ENCODE measurements at regions not wholly inside any gene's neighbourhood (a gene's known extent, or its start where the extent isn't known, plus 50 kb on each side); places are given as distances from the start of the nearest gene placed in this dataset.
"Not testable (repeated sequence)": the region's sequence is repeated elsewhere in the genome, so short reads cannot be mapped to it uniquely, and the experiment has no call there.

DNA sequence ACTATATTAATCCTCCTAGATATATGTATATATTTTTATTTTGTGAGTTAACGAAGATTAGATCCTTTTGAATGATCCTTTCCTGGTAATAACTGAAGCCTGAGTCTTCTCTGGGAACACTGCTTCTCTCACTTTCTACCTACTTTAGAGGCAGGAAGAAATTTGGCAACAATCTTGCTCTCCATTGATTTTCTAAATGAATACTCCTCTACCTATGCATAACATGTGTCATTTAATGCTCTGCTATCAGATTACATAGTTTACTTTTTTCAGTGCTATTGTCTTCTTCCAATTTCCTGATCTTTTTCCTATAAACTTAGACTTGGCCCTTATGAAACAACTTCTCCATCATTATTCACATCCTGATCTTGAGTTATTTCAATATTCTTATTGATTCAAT lies 60.4 kb upstream of the PDHA2 start:
- Histone ChIP-seq H3K9me3 (ENCODE audit: control insufficient read depth, low read length) (no peaks in the 10 kb centered on the region), H3K36me3 (ENCODE audit: control insufficient read depth, insufficient read depth, low read length, severe bottlenecking) (no peaks in the 10 kb centered on the region), H3K27me3 (replicated peaks; ENCODE audit: control insufficient read depth, insufficient read depth, low read length) (no peaks in the 10 kb centered on the region), H3K4me3 (ENCODE audit: low read length) (no peak overlapping the region), H3K9ac (ENCODE audit: low read length) (no peak overlapping the region), H3K4me1 (ENCODE audit: control insufficient read depth, insufficient read depth, low read length) (no peaks in the 10 kb centered on the region)
- DNase-seq (ENCODE audit: low read depth): no peak

DNA sequence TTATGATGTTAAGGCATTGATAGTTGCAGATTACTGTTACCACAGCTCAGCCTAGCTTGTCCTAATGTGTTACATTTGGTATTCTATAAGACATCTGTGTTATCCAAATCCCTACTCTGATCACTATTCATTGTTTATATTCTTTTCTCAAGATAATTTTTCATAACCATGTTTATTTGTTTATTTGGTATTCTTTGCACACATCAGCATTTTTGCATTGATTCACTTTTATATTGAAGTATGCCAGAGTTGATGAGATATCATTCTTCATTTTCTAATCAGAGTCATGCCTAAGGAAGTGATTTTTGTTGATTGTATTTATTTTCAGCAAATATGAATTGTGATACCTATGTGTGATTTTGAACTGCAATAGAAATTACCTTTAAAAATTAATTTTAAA lies 61.2 kb upstream of the PDHA2 start:
- no peaks in the 10 kb centered on the region for H3K36me3 ChIP-seq (ENCODE audit: control insufficient read depth, insufficient read depth, low read length, severe bottlenecking)
- no peak for DNase-seq (ENCODE audit: low read depth)

DNA sequence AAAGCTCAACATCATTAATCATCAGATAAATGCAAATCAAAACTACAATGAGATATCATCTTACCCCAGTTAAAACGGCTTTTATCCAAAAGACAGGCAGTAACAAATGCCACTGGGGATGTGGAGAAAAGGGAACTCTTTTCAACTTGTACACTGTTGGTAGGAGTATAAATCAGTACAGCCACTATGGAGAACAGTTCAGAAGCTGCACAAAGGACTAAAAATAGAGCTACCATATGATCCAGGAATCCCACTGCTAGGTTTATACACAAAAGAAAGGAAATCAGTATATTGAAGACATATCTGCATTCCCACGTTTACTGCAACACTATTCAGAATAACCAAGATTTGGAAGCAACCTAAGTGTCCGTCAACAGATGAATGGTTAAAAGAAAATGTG lies 69.3 kb upstream of the PDHA2 start:
- not testable (repeated sequence) for H3K9me3 ChIP-seq (ENCODE audit: control insufficient read depth, low read length); H3K36me3 ChIP-seq (ENCODE audit: control insufficient read depth, insufficient read depth, low read length, severe bottlenecking); H3K9ac ChIP-seq (ENCODE audit: low read length); H3K27me3 ChIP-seq (replicated peaks; ENCODE audit: control insufficient read depth, insufficient read depth, low read length); H3K4me3 ChIP-seq (ENCODE audit: low read length); H3K4me1 ChIP-seq (ENCODE audit: control insufficient read depth, insufficient read depth, low read length); DNase-seq (ENCODE audit: low read depth)

More for the DNA sequence above, 61.2 kb upstream of the PDHA2 start:
- H3K4me3 ChIP-seq (ENCODE audit: low read length): no peak overlapping the region
- H3K27me3 ChIP-seq (replicated peaks; ENCODE audit: control insufficient read depth, insufficient read depth, low read length): no peaks in the 10 kb centered on the region
- no peaks in the 10 kb centered on the region for H3K9me3 ChIP-seq (ENCODE audit: control insufficient read depth, low read length)
- no peaks in the 10 kb centered on the region for H3K4me1 ChIP-seq (ENCODE audit: control insufficient read depth, insufficient read depth, low read length)
- no peak overlapping the region for H3K9ac ChIP-seq (ENCODE audit: low read length)

DNA sequence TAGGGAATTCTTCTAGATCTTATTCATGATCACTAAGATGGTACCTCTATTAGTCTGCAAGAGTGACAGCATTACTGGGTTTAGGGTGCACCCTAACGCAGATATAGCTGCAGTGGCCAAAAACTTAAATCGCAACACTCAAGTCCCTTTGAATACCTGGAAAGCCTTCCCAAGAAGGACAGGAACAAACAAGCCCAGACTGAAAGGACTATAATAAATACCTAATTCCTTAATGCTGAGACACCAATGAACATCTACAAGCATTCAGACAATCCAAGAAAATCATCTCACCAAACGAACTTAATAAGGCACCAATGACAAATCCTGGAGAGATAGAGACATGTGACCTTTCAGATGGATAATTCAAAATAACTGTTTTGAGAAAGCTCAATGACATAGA lies 74.9 kb upstream of the PDHA2 start:
- no peaks in the 10 kb centered on the region for H3K27me3 ChIP-seq (replicated peaks; ENCODE audit: control insufficient read depth, insufficient read depth, low read length)
- no peak overlapping the region for H3K9ac ChIP-seq (ENCODE audit: low read length)
- H3K4me1 ChIP-seq (ENCODE audit: control insufficient read depth, insufficient read depth, low read length): no peaks in the 10 kb centered on the region
- H3K36me3 ChIP-seq (ENCODE audit: control insufficient read depth, insufficient read depth, low read length, severe bottlenecking): no peaks in the 10 kb centered on the region
- no peak overlapping the region for H3K4me3 ChIP-seq (ENCODE audit: low read length)
- H3K9me3 ChIP-seq (ENCODE audit: control insufficient read depth, low read length): peaks cover 2% of the 10 kb centered on the region
- DNase-seq (ENCODE audit: low read depth): no peak

DNA sequence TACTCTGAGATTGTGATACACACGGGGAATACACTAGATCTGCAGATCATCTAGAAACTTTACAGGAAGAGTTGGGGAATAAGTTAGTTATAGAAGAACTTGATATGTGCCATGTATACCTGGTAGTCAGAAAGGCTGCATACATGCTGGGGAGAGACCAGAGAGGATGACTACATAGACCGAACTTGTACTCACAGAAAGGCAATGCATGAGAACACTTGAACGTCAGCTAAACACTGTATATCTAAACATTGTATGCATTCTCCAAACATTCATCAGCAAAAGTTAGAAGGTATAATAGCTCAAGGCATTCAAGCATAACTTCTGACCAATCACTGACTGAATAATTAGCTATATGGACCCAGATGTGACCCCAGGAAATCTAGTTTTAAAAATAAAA lies 78.0 kb upstream of the PDHA2 start:
- no peak overlapping the region for H3K4me3 ChIP-seq (ENCODE audit: low read length)
- no peaks in the 10 kb centered on the region for H3K4me1 ChIP-seq (ENCODE audit: control insufficient read depth, insufficient read depth, low read length)
- no peaks in the 10 kb centered on the region for H3K36me3 ChIP-seq (ENCODE audit: control insufficient read depth, insufficient read depth, low read length, severe bottlenecking)
- peaks cover under 1% of the 10 kb centered on the region for H3K9me3 ChIP-seq (ENCODE audit: control insufficient read depth, low read length)
- H3K9ac ChIP-seq (ENCODE audit: low read length): no peak overlapping the region
- peak; percentile 34 for DNase-seq (ENCODE audit: low read depth)
- H3K27me3 ChIP-seq (replicated peaks; ENCODE audit: control insufficient read depth, insufficient read depth, low read length): no peaks in the 10 kb centered on the region

DNA sequence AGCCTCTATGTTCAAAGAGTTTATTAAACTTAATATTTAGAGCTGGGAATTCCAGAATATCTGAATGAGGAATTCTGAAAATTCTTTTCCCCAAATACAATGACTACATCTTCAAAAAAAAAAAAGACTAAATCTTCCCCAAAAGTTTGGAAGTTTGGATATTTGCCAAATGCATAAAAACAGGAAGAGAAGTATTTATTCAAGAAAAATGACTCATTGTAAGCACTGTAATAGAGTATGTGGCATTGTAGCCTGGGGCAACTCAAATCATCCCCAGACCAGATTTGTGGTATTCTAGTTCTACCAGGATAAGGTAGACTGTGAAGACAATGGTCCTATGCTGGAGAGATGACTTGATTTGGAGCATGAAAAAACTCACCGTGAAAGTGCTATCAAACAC lies 78.5 kb upstream of the PDHA2 start:
- peak; percentile 74 for DNase-seq (ENCODE audit: low read depth)
- Histone ChIP-seq H3K36me3 (ENCODE audit: control insufficient read depth, insufficient read depth, low read length, severe bottlenecking) (no peaks in the 10 kb centered on the region), H3K4me3 (ENCODE audit: low read length) (no peak overlapping the region), H3K9me3 (ENCODE audit: control insufficient read depth, low read length) (no peaks in the 10 kb centered on the region), H3K9ac (ENCODE audit: low read length) (no peak overlapping the region), H3K27me3 (replicated peaks; ENCODE audit: control insufficient read depth, insufficient read depth, low read length) (no peaks in the 10 kb centered on the region), H3K4me1 (ENCODE audit: control insufficient read depth, insufficient read depth, low read length) (no peaks in the 10 kb centered on the region)

DNA sequence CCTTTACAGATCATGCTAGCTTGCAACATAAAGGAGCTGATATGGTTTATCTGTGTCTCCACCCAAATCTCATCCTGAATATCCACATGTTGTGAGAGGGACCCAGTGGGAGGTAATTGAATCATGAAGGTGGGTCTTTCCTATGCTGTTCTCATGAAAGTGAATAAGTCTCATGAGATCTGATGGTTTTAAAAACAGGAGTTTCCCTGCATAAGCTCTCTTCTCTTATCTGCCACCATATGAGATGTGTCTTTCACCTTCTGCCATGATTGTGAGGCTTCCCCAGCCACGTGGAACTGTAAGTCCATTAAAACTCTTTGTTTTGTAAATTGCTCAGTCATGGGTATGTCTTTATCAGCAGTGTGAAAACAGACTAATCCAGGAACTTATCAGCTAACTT lies 79.2 kb upstream of the PDHA2 start:
- H3K4me3 ChIP-seq (ENCODE audit: low read length); H3K4me1 ChIP-seq (ENCODE audit: control insufficient read depth, insufficient read depth, low read length); H3K9me3 ChIP-seq (ENCODE audit: control insufficient read depth, low read length); H3K36me3 ChIP-seq (ENCODE audit: control insufficient read depth, insufficient read depth, low read length, severe bottlenecking); DNase-seq (ENCODE audit: low read depth); H3K27me3 ChIP-seq (replicated peaks; ENCODE audit: control insufficient read depth, insufficient read depth, low read length); H3K9ac ChIP-seq (ENCODE audit: low read length): not testable (repeated sequence)

DNA sequence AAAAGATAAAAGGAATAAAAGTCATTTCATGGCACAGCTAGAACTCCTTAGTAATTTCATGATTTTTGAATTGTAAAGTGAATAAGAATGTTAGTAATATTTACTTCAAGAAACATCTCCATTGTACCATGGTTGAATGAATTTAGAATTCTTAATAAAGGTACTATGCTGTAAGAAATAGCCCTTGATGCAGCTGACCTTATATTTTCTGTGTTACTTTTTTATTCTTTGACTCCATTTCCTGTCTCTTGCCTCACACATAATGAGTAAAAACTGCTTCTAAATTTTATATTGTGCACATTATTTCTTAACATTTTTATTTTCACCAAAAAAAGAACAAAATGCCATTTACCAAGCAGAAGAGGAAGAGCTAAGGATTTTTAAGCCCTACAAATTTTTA lies 81.9 kb upstream of the PDHA2 start:
- Histone ChIP-seq H3K4me1 (ENCODE audit: control insufficient read depth, insufficient read depth, low read length) (no peaks in the 10 kb centered on the region), H3K9me3 (ENCODE audit: control insufficient read depth, low read length) (no peaks in the 10 kb centered on the region), H3K9ac (ENCODE audit: low read length) (no peak overlapping the region), H3K27me3 (replicated peaks; ENCODE audit: control insufficient read depth, insufficient read depth, low read length) (no peaks in the 10 kb centered on the region), H3K4me3 (ENCODE audit: low read length) (no peak overlapping the region), H3K36me3 (ENCODE audit: control insufficient read depth, insufficient read depth, low read length, severe bottlenecking) (no peaks in the 10 kb centered on the region)
- DNase-seq (ENCODE audit: low read depth): no peak

DNA sequence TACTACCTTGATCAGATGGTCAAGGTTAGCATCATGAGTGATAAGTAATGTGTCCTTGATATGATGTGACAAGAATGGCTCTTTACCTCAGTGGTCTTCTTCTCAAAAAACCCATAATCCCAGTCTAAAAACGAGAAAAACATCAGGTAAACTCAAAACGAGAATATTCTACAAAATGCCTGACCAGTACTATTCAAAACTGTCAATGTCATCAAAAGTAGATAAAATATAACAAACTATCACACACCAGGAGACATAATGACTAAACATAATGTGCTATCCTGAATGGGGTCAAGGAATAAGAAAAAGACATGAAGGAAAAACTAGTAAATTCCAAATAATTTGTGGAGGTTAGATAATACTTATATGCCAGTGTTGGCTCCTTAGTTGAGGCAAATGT lies 85.2 kb upstream of the PDHA2 start:
- Histone ChIP-seq H3K9ac (ENCODE audit: low read length) (no peak overlapping the region), H3K4me3 (ENCODE audit: low read length) (no peak overlapping the region), H3K9me3 (ENCODE audit: control insufficient read depth, low read length) (no peaks in the 10 kb centered on the region), H3K27me3 (replicated peaks; ENCODE audit: control insufficient read depth, insufficient read depth, low read length) (no peaks in the 10 kb centered on the region), H3K4me1 (ENCODE audit: control insufficient read depth, insufficient read depth, low read length) (no peaks in the 10 kb centered on the region), H3K36me3 (ENCODE audit: control insufficient read depth, insufficient read depth, low read length, severe bottlenecking) (no peaks in the 10 kb centered on the region)
- DNase-seq (ENCODE audit: low read depth): no peak

DNA sequence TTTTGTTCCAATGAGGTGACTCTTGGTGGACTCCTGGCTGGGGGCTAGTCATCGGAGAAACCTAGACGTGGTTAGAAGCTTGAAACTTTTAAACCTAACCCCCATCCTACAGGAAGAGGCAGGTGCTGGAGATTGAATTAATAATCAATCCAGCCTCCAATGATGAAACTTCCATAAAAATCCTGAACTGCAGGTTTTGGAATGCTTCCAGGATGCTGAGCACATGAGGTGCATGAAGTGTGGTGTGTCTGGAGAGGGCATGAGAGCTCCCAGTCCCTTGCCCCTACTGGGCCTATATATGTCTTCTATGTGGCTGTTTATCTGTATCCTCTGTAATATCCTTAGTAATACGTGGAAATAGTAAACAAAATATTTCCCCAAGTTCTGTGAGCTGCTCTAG lies 90.7 kb upstream of the PDHA2 start:
- Histone ChIP-seq H3K9ac (ENCODE audit: low read length) (no peak overlapping the region), H3K27me3 (replicated peaks; ENCODE audit: control insufficient read depth, insufficient read depth, low read length) (no peaks in the 10 kb centered on the region), H3K4me1 (ENCODE audit: control insufficient read depth, insufficient read depth, low read length) (no peaks in the 10 kb centered on the region), H3K4me3 (ENCODE audit: low read length) (no peak overlapping the region), H3K9me3 (ENCODE audit: control insufficient read depth, low read length) (peaks cover under 1% of the 10 kb centered on the region), H3K36me3 (ENCODE audit: control insufficient read depth, insufficient read depth, low read length, severe bottlenecking) (no peaks in the 10 kb centered on the region)
- no peak for DNase-seq (ENCODE audit: low read depth)

DNA sequence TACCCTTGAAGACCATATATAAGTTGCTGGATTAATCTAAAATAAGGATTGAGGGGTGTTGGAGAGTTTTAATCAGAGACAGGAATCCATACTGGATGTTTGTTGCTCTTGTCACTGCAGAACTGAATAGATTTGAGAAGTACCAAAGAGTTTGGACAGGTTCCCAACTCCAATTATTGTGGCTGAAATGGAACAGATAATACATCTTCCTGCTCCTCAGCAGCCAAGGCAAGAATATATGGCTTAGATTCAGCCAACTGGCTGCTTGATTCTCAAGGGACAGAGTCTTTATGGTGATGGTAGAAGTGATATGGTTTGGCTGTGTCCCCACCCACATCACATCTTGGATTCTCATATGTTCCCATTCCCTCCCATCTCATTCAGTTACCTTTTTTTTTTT lies 97.0 kb upstream of the PDHA2 start:
- H3K9me3 ChIP-seq (ENCODE audit: control insufficient read depth, low read length): peaks cover 4% of the 10 kb centered on the region
- no peaks in the 10 kb centered on the region for H3K36me3 ChIP-seq (ENCODE audit: control insufficient read depth, insufficient read depth, low read length, severe bottlenecking)
- no peak overlapping the region for H3K4me3 ChIP-seq (ENCODE audit: low read length)
- H3K27me3 ChIP-seq (replicated peaks; ENCODE audit: control insufficient read depth, insufficient read depth, low read length): no peaks in the 10 kb centered on the region
- no peak for DNase-seq (ENCODE audit: low read depth)
- H3K4me1 ChIP-seq (ENCODE audit: control insufficient read depth, insufficient read depth, low read length): no peaks in the 10 kb centered on the region
- no peak overlapping the region for H3K9ac ChIP-seq (ENCODE audit: low read length)

DNA sequence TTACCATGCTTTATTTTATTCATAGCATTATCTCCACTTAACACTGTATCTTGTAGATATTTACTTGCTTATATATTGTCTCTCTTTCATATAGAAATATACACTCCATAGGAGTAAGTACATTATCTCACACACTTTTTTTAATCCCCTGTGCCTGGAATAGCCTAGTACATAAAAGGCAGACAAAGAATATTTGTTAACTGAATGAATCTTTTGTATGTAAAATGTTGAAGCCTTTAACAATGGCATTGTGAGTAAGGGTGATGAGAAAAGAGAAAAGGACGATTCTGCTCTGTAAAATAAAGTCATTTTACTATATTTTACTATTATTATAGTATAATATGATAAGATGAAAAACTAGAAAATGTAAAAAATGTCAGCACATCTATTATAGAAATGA lies 97.7 kb upstream of the PDHA2 start:
- no peak for DNase-seq (ENCODE audit: low read depth)
- H3K9ac ChIP-seq (ENCODE audit: low read length): no peak overlapping the region
- H3K27me3 ChIP-seq (replicated peaks; ENCODE audit: control insufficient read depth, insufficient read depth, low read length): no peaks in the 10 kb centered on the region
- H3K4me3 ChIP-seq (ENCODE audit: low read length): no peak overlapping the region
- no peaks in the 10 kb centered on the region for H3K36me3 ChIP-seq (ENCODE audit: control insufficient read depth, insufficient read depth, low read length, severe bottlenecking)
- no peaks in the 10 kb centered on the region for H3K4me1 ChIP-seq (ENCODE audit: control insufficient read depth, insufficient read depth, low read length)
- peaks cover 4% of the 10 kb centered on the region for H3K9me3 ChIP-seq (ENCODE audit: control insufficient read depth, low read length)
